WTC11 (cell line): ENCODE measurements at regions not wholly inside any gene's neighbourhood (a gene's known extent, or its start where the extent isn't known, plus 50 kb on each side); places are given as distances from the start of the nearest gene placed in this dataset.
"Not testable (repeated sequence)": the region's sequence is repeated elsewhere in the genome, so short reads cannot be mapped to it uniquely, and the experiment has no call there.

Experiments
- ATAC-seq: fragments of 200-7000 bp; cut with Tn5 transposase; 2 replicates; pipeline ENCODE4 v1.10.0; 2021; ENCODE audit warnings: mild to moderate bottlenecking, moderate library complexity
- CTCF ChIA-PET: fragments of 300-600 bp; sonication (Branson Sonifier 250); formaldehyde crosslinking; loops from one replicate; lab custom pipeline; 2021; ENCODE audit warnings: antibody characterized with exemption; lab: Charles Lee
- POLR2A ChIA-PET: fragments of 350-600 bp; sonication (Branson Sonifier 250); formaldehyde crosslinking; loops from one replicate; lab custom pipeline; 2021; ENCODE audit warnings: antibody characterized with exemption; lab: Charles Lee
- DNase-seq: peaks from one replicate; pipeline ENCODE4 v3.0.0; 2021; ENCODE audit warnings: low spot score
- H3K27ac Mint-ChIP-seq: 2 replicates; pipeline ENCODE4 v1.8.0; 2021; ENCODE audit warnings: mixed read lengths
- H3K27me3 Mint-ChIP-seq: 2 replicates; pipeline ENCODE4 v1.8.0; 2021; ENCODE audit warnings: low read depth, mild to moderate bottlenecking, moderate library complexity, mixed read lengths
- H3K36me3 Mint-ChIP-seq: 2 replicates; pipeline ENCODE4 v1.8.0; 2021; ENCODE audit warnings: mixed read lengths
- H3K4me1 Mint-ChIP-seq: 2 replicates; pipeline ENCODE4 v1.8.0; 2022; ENCODE audit warnings: mixed read lengths
- H3K4me3 Mint-ChIP-seq: 2 replicates; pipeline ENCODE4 v1.8.0; 2021; ENCODE audit warnings: mild to moderate bottlenecking, moderate library complexity, mixed read lengths
- H3K9me3 Mint-ChIP-seq: 2 replicates; pipeline ENCODE4 v1.8.0; 2021; ENCODE audit warnings: mixed read lengths
- OVOL2 ChIP-seq: fragments of 250-450 bp; sonication (Bioruptor Pico); IDR thresholded peaks from 2 replicates; pipeline ENCODE4 v1.9.0; 2021; ENCODE audit warnings: mild to moderate bottlenecking, borderline replicate concordance
- TF ChIP-seq, protein P1 (sequence below): sonication (generic); formaldehyde crosslinking; IDR thresholded peaks from 2 replicates; pipeline ENCODE4 v1.8.1; 2023; ENCODE audit warnings: mild to moderate bottlenecking, missing genetic modification reagents, moderate library complexity
- TF ChIP-seq, protein P2 (sequence below): fragments of 200-600 bp; IDR thresholded peaks from 2 replicates; pipeline ENCODE4 v1.8.0; 2022; ENCODE audit warnings: antibody characterized with exemption
- TF ChIP-seq, protein P3 (sequence below): sonication (generic); formaldehyde crosslinking; IDR thresholded peaks from 2 replicates; pipeline ENCODE4 v1.8.0; 2022; ENCODE audit warnings: mild to moderate bottlenecking, missing genetic modification reagents
- TF ChIP-seq, protein P4 (sequence below): sonication (generic); formaldehyde crosslinking; IDR thresholded peaks from 2 replicates; pipeline ENCODE4 v1.8.0; 2022; ENCODE audit warnings: mild to moderate bottlenecking, missing genetic modification reagents
- TF ChIP-seq, protein P5 (sequence below): fragments of 250-450 bp; sonication (Bioruptor Pico); IDR thresholded peaks from 2 replicates; pipeline ENCODE4 v2.1.2; 2022; ENCODE audit warnings: mild to moderate bottlenecking, moderate library complexity
- TF ChIP-seq, protein P6 (sequence below): fragments of 250-450 bp; sonication (Bioruptor Pico); IDR thresholded peaks from 2 replicates; pipeline ENCODE4 v1.9.0; 2021; ENCODE audit warnings: mild to moderate bottlenecking
- TF ChIP-seq, protein P7 (sequence below): sonication (generic); formaldehyde crosslinking; IDR thresholded peaks from 2 replicates; pipeline ENCODE4 v1.8.0; 2023; ENCODE audit warnings: missing genetic modification reagents
- TF ChIP-seq, protein P8 (sequence below): sonication (generic); formaldehyde crosslinking; IDR thresholded peaks from 2 replicates; pipeline ENCODE4 v1.8.0; 2023; ENCODE audit warnings: missing genetic modification reagents, mild to moderate bottlenecking, borderline replicate concordance

DNA sequence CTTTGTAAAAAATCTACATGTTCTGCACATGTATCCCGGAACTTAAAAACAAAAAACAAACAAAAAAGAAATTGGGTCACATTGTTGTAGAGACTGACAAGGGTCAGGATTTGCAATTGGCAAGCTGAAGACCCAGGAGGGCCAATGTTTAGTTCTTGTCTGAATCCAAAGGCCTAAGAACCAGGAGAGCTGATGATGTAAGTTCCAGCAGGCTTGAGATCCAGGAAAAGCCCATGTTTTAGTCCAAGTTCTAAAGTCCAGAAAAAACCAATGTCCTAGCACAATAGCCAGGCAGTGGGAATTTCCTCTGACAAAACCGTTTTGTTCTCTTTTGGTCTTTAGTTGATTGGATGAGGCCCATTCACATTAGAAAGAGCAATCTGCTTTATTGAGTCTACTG is 244.9 kb downstream of the DMAC1 start:
- no peaks in the 10 kb centered on the region for H3K36me3 Mint-ChIP-seq
- no peaks in the 10 kb centered on the region for H3K27me3 Mint-ChIP-seq
- CTCF ChIA-PET: no interaction called here
- DNase-seq (no peak), ATAC-seq (no peak)
- TF ChIP-seq OVOL2 (CRISPR knock-in tag): no peak
- TF ChIP-seq, protein P1, sequence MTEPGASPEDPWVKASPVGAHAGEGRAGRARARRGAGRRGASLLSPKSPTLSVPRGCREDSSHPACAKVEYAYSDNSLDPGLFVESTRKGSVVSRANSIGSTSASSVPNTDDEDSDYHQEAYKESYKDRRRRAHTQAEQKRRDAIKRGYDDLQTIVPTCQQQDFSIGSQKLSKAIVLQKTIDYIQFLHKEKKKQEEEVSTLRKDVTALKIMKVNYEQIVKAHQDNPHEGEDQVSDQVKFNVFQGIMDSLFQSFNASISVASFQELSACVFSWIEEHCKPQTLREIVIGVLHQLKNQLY (CRISPR knock-in tag): no peak
- TF ChIP-seq, protein P2, sequence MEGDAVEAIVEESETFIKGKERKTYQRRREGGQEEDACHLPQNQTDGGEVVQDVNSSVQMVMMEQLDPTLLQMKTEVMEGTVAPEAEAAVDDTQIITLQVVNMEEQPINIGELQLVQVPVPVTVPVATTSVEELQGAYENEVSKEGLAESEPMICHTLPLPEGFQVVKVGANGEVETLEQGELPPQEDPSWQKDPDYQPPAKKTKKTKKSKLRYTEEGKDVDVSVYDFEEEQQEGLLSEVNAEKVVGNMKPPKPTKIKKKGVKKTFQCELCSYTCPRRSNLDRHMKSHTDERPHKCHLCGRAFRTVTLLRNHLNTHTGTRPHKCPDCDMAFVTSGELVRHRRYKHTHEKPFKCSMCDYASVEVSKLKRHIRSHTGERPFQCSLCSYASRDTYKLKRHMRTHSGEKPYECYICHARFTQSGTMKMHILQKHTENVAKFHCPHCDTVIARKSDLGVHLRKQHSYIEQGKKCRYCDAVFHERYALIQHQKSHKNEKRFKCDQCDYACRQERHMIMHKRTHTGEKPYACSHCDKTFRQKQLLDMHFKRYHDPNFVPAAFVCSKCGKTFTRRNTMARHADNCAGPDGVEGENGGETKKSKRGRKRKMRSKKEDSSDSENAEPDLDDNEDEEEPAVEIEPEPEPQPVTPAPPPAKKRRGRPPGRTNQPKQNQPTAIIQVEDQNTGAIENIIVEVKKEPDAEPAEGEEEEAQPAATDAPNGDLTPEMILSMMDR: no peak
- TF ChIP-seq, protein P3, sequence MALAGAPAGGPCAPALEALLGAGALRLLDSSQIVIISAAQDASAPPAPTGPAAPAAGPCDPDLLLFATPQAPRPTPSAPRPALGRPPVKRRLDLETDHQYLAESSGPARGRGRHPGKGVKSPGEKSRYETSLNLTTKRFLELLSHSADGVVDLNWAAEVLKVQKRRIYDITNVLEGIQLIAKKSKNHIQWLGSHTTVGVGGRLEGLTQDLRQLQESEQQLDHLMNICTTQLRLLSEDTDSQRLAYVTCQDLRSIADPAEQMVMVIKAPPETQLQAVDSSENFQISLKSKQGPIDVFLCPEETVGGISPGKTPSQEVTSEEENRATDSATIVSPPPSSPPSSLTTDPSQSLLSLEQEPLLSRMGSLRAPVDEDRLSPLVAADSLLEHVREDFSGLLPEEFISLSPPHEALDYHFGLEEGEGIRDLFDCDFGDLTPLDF (CRISPR knock-in tag): no peak
- TF ChIP-seq, protein P4, sequence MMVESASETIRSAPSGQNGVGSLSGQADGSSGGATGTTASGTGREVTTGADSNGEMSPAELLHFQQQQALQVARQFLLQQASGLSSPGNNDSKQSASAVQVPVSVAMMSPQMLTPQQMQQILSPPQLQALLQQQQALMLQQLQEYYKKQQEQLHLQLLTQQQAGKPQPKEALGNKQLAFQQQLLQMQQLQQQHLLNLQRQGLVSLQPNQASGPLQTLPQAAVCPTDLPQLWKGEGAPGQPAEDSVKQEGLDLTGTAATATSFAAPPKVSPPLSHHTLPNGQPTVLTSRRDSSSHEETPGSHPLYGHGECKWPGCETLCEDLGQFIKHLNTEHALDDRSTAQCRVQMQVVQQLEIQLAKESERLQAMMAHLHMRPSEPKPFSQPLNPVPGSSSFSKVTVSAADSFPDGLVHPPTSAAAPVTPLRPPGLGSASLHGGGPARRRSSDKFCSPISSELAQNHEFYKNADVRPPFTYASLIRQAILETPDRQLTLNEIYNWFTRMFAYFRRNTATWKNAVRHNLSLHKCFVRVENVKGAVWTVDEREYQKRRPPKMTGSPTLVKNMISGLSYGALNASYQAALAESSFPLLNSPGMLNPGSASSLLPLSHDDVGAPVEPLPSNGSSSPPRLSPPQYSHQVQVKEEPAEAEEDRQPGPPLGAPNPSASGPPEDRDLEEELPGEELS (CRISPR knock-in tag): no peak
- TF ChIP-seq, protein P5, sequence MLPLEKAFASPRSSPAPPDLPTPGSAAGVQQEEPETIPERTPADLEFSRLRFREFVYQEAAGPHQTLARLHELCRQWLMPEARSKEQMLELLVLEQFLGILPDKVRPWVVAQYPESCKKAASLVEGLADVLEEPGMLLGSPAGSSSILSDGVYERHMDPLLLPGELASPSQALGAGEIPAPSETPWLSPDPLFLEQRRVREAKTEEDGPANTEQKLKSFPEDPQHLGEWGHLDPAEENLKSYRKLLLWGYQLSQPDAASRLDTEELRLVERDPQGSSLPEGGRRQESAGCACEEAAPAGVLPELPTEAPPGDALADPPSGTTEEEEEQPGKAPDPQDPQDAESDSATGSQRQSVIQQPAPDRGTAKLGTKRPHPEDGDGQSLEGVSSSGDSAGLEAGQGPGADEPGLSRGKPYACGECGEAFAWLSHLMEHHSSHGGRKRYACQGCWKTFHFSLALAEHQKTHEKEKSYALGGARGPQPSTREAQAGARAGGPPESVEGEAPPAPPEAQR (CRISPR knock-in tag): no peak
- TF ChIP-seq, protein P6, sequence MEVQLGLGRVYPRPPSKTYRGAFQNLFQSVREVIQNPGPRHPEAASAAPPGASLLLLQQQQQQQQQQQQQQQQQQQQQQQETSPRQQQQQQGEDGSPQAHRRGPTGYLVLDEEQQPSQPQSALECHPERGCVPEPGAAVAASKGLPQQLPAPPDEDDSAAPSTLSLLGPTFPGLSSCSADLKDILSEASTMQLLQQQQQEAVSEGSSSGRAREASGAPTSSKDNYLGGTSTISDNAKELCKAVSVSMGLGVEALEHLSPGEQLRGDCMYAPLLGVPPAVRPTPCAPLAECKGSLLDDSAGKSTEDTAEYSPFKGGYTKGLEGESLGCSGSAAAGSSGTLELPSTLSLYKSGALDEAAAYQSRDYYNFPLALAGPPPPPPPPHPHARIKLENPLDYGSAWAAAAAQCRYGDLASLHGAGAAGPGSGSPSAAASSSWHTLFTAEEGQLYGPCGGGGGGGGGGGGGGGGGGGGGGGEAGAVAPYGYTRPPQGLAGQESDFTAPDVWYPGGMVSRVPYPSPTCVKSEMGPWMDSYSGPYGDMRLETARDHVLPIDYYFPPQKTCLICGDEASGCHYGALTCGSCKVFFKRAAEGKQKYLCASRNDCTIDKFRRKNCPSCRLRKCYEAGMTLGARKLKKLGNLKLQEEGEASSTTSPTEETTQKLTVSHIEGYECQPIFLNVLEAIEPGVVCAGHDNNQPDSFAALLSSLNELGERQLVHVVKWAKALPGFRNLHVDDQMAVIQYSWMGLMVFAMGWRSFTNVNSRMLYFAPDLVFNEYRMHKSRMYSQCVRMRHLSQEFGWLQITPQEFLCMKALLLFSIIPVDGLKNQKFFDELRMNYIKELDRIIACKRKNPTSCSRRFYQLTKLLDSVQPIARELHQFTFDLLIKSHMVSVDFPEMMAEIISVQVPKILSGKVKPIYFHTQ (CRISPR knock-in tag): no peak
- TF ChIP-seq, protein P7, sequence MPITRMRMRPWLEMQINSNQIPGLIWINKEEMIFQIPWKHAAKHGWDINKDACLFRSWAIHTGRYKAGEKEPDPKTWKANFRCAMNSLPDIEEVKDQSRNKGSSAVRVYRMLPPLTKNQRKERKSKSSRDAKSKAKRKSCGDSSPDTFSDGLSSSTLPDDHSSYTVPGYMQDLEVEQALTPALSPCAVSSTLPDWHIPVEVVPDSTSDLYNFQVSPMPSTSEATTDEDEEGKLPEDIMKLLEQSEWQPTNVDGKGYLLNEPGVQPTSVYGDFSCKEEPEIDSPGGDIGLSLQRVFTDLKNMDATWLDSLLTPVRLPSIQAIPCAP: no peak
- TF ChIP-seq, protein P8, sequence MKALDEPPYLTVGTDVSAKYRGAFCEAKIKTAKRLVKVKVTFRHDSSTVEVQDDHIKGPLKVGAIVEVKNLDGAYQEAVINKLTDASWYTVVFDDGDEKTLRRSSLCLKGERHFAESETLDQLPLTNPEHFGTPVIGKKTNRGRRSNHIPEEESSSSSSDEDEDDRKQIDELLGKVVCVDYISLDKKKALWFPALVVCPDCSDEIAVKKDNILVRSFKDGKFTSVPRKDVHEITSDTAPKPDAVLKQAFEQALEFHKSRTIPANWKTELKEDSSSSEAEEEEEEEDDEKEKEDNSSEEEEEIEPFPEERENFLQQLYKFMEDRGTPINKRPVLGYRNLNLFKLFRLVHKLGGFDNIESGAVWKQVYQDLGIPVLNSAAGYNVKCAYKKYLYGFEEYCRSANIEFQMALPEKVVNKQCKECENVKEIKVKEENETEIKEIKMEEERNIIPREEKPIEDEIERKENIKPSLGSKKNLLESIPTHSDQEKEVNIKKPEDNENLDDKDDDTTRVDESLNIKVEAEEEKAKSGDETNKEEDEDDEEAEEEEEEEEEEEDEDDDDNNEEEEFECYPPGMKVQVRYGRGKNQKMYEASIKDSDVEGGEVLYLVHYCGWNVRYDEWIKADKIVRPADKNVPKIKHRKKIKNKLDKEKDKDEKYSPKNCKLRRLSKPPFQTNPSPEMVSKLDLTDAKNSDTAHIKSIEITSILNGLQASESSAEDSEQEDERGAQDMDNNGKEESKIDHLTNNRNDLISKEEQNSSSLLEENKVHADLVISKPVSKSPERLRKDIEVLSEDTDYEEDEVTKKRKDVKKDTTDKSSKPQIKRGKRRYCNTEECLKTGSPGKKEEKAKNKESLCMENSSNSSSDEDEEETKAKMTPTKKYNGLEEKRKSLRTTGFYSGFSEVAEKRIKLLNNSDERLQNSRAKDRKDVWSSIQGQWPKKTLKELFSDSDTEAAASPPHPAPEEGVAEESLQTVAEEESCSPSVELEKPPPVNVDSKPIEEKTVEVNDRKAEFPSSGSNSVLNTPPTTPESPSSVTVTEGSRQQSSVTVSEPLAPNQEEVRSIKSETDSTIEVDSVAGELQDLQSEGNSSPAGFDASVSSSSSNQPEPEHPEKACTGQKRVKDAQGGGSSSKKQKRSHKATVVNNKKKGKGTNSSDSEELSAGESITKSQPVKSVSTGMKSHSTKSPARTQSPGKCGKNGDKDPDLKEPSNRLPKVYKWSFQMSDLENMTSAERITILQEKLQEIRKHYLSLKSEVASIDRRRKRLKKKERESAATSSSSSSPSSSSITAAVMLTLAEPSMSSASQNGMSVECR (CRISPR knock-in tag): no peak
- no peak overlapping the region for H3K4me3 Mint-ChIP-seq
- H3K9me3 Mint-ChIP-seq: peaks cover 14% of the 10 kb centered on the region
- POLR2A ChIA-PET: no interaction called here
- no peaks in the 10 kb centered on the region for H3K4me1 Mint-ChIP-seq
- no peak overlapping the region for H3K27ac Mint-ChIP-seq

DNA sequence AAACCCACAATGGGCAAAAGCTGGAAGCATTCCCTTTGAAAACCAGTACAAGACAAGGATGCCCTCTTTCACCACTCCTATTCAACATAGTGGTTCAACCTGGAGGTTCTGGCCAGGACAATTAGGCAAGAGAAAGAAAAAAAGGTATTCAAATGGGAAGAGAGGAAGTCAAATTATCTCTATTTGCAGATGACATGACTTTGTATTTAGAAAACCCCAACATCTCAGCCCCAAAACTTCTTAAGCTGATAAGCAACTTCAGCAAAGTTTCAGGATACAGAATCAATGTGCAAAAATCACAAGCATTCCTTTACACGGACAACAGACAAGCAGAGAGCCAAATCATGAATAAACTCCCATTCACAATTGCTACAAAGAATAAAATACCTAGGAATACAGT is 246.9 kb downstream of the DMAC1 start:
- POLR2A ChIA-PET, H3K4me3 Mint-ChIP-seq, H3K27me3 Mint-ChIP-seq, H3K4me1 Mint-ChIP-seq, DNase-seq, H3K27ac Mint-ChIP-seq, ATAC-seq, CTCF ChIA-PET, H3K36me3 Mint-ChIP-seq: not testable (repeated sequence)
- H3K9me3 Mint-ChIP-seq: peaks cover 14% of the 10 kb centered on the region
